ENCODE measurements at regions not wholly inside any gene's neighbourhood (a gene's known extent, or its start where the extent isn't known, plus 50 kb on each side); places are given as distances from the start of the nearest gene placed in this dataset.

DNA sequence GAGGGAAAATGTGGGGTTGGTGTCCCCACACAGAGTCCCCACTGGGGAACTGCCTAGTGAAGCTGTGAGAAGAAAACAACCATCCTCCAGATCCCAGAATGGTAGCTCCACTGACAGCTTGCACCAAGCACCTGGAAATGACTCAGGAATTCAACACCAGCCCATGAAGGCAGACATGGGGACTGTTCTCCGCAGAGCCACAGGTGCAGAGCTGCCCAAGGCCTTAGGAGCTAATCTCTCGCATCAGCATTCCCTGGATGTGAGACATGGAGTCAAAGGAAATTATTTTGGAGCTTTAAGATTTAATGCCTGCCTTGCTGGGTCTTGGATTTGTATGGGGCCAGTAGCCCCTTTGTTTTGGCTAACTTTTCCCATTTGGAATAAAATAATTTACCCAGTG lies 367.9 kb downstream of the FAM133A start:
- Histone ChIP-seq H3K4me1 (ENCODE audit: control insufficient read depth in 5 of 5, insufficient read depth in 5 of 5, low read length in 5 of 5) (no peaks in the 10 kb centered on the region), H3K36me3 (ENCODE audit: control insufficient read depth in 4 of 4, insufficient read depth in 4 of 4, low read length in 4 of 4) (no peaks in the 10 kb centered on the region), H3K9ac (ENCODE audit: insufficient read depth in 1 of 2, low read length in 2 of 2) (no peak overlapping the region), H3K27ac (ENCODE audit: low read depth in 1 of 2, low read length in 1 of 2) (no peak overlapping the region), H3K9me3 (ENCODE audit: control insufficient read depth in 4 of 4, insufficient read depth in 3 of 4, low read length in 3 of 4) (peaks cover 0 to 3% (median 0%) of the 10 kb centered on the region in 4 donors), H3K4me3 (no peak overlapping the region), H3K27me3 (ENCODE audit: control insufficient read depth in 3 of 3, insufficient read depth in 3 of 3, low read length in 2 of 3) (peaks cover 0 to 3% (median 0%) of the 10 kb centered on the region in 3 donors)
- ATAC-seq (ENCODE audit: insufficient read depth, low FRiP score) = no peak
- no peak for DNase-seq
- no peak for TF ChIP-seq CTCF (IDR thresholded peaks at IDR 0.05; ENCODE audit: control extremely low read depth, extremely low read depth)
- WGBS, 2 donors = 83 to 92% methylated on average over 2 of the region's 2 CpGs

DNA sequence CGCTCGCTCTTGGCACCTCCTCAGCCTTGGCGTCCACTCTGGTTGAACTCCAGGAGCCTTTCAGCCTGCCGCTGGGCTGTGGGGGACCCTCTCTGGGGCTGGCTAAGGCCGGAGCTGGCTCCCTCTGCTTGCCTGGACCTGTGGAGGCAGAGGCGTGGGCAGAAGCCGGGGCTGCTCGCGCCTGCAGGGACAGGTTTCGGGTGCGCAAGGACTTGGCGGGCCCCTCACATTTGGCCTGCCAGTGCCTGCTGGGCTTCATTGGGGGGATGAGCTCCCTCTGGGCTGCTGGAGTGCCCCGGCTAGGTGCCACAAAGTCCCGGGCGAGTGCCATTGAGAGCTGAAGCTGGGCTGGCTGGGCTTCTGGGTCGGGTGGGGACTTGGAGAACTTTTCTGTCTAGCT lies 371.7 kb downstream of the FAM133A start:
- WGBS, 2 donors = 68 to 85% methylated on average over 8 to 16 of the region's 16 CpGs
- Histone ChIP-seq H3K9me3 (ENCODE audit: control insufficient read depth in 4 of 4, insufficient read depth in 3 of 4, low read length in 3 of 4) (peaks cover 0 to 3% (median 0%) of the 10 kb centered on the region in 4 donors), H3K4me3 (no peak overlapping the region), H3K9ac (ENCODE audit: insufficient read depth in 1 of 2, low read length in 2 of 2) (no peak overlapping the region), H3K4me1 (ENCODE audit: control insufficient read depth in 5 of 5, insufficient read depth in 5 of 5, low read length in 5 of 5) (no peaks in the 10 kb centered on the region), H3K27ac (ENCODE audit: low read depth in 1 of 2, low read length in 1 of 2) (no peak overlapping the region), H3K36me3 (ENCODE audit: control insufficient read depth in 4 of 4, insufficient read depth in 4 of 4, low read length in 4 of 4) (no peaks in the 10 kb centered on the region), H3K27me3 (ENCODE audit: control insufficient read depth in 3 of 3, insufficient read depth in 3 of 3, low read length in 2 of 3) (peaks cover 0 to 4% (median 3%) of the 10 kb centered on the region in 3 donors)
- no peak for TF ChIP-seq CTCF (IDR thresholded peaks at IDR 0.05; ENCODE audit: control extremely low read depth, extremely low read depth)
- DNase-seq (no peak), ATAC-seq (ENCODE audit: insufficient read depth, low FRiP score) (no peak)

DNA sequence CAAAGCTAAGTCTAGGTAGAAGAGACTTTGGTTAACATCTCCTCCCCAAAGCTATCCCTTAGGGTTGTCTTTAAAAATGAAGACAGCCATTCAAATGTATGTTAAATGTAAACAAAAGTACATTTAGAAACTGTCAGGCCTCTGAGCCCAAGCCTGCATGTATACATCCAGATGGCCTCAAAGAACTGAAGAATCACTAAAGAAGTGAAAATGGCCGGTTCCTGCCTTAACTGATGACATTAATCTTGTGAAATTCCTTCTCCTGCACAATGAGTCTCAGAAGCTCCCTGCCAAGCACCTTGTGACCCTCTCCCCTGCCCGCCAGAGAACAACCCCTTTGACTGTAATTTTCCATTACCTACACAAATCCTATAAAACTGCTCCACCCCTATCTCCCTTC lies 377.9 kb downstream of the FAM133A start:
- no peaks in the 10 kb centered on the region for H3K36me3 ChIP-seq (ENCODE audit: control insufficient read depth in 4 of 4, insufficient read depth in 4 of 4, low read length in 4 of 4)
- no peaks in the 10 kb centered on the region for H3K9me3 ChIP-seq (ENCODE audit: control insufficient read depth in 4 of 4, insufficient read depth in 3 of 4, low read length in 3 of 4)
- H3K27me3 ChIP-seq (ENCODE audit: control insufficient read depth in 3 of 3, insufficient read depth in 3 of 3, low read length in 2 of 3) = peaks cover 0 to 12% (median 0%) of the 10 kb centered on the region in 3 donors
- H3K4me3 ChIP-seq = no peak overlapping the region
- H3K4me1 ChIP-seq (ENCODE audit: control insufficient read depth in 5 of 5, insufficient read depth in 5 of 5, low read length in 5 of 5) = no peaks in the 10 kb centered on the region
- H3K9ac ChIP-seq (ENCODE audit: insufficient read depth in 1 of 2, low read length in 2 of 2) = no peak overlapping the region
- no peak for TF ChIP-seq CTCF (IDR thresholded peaks at IDR 0.05; ENCODE audit: control extremely low read depth, extremely low read depth)
- no peak overlapping the region for H3K27ac ChIP-seq (ENCODE audit: low read depth in 1 of 2, low read length in 1 of 2)
- WGBS, 2 donors = 48 to 85% methylated on average over 2 of the region's 2 CpGs
- no peak for ATAC-seq (ENCODE audit: insufficient read depth, low FRiP score)
- DNase-seq = no peak

- no peak for TF ChIP-seq CTCF (IDR thresholded peaks at IDR 0.05; ENCODE audit: control extremely low read depth, extremely low read depth)
- Histone ChIP-seq H3K27ac (ENCODE audit: low read depth in 1 of 2, low read length in 1 of 2) (no peak overlapping the region), H3K9me3 (ENCODE audit: control insufficient read depth in 4 of 4, insufficient read depth in 3 of 4, low read length in 3 of 4) (no peaks in the 10 kb centered on the region), H3K4me3 (no peak overlapping the region), H3K36me3 (ENCODE audit: control insufficient read depth in 4 of 4, insufficient read depth in 4 of 4, low read length in 4 of 4) (no peaks in the 10 kb centered on the region), H3K4me1 (ENCODE audit: control insufficient read depth in 5 of 5, insufficient read depth in 5 of 5, low read length in 5 of 5) (no peaks in the 10 kb centered on the region), H3K27me3 (ENCODE audit: control insufficient read depth in 3 of 3, insufficient read depth in 3 of 3, low read length in 2 of 3) (peaks cover 0 to 12% (median 0%) of the 10 kb centered on the region in 3 donors), H3K9ac (ENCODE audit: insufficient read depth in 1 of 2, low read length in 2 of 2) (no peak overlapping the region)
- DNase-seq (no peak), ATAC-seq (ENCODE audit: insufficient read depth, low FRiP score) (no peak)
- 49 to 56% methylated on average over 2 of the region's 2 CpGs for WGBS, 2 donors
Observed at GRCh38 chrX:94053575-94053974, 379.6 kb downstream of the FAM133A start.

All from lung (tissue), 11 donors.